HG03175 (cell line): ENCODE measurements at regions not wholly inside any gene's neighbourhood (a gene's known extent, or its start where the extent isn't known, plus 50 kb on each side); places are given as distances from the start of the nearest gene placed in this dataset.
A peak's percentile ranks its signal among the peaks of the same experiment; 100 is the strongest.

ENCODE experiments used
- ATAC-seq: cut with Tn5 transposase; IDR thresholded peaks from one replicate; pipeline ENCODE4 v1.9.1; 2021; ENCODE audit warnings: mild to moderate bottlenecking, moderate library complexity; ENCODE audit not compliant: unreplicated experiment

DNA sequence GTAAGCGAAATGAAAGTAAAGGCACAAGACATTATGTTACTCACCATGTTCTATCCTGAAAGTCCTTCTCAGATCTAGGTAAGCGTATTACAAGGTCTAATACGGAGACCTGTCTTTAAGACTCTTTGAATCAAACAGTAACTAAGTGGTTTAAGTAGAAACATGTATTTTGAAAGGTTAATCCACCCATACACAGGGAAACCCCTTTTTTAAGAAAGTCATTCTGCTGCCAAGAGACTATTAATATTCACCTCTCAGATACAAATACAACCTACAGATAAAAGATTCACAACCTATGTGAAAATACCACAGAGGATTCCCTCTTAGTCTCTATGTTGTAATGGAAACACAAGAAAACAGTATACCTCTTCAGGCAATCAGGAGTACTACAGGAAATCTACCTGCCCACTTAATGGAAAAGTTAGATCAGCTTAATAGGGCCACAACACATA lies 63.2 kb upstream of the TNIP3 start:
- peak; percentile 85 for ATAC-seq

GRCh38 chr4:121226362-121226761 lies 62.2 kb upstream of the TNIP3 start:
- no peak for ATAC-seq

- peak; percentile 32 for ATAC-seq
Observed at GRCh38 chr4:121221608-121222007, 57.5 kb upstream of the TNIP3 start.

DNA sequence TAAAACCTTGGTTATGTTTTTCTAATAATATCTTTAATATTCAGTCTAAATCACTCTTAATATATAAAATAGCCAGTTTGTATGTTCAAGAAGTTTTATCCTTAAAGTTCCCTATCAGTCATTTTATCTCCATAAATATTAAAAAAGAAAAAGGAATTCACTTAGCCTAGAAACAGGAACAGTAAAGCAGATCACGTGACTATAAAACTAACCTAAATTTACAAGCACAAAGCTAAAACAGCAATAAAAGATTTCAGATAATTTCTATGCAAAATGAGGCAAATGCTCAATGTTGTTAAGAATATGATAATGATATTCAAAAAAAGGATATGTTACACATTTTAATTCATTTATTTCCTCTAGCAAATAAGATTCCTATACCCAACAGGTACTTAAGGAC lies 57.1 kb upstream of the TNIP3 start:
- no peak for ATAC-seq

GRCh38 chr4:121220698-121221097 lies 56.6 kb upstream of the TNIP3 start:
- no peak for ATAC-seq

GRCh38 chr4:121219227-121219626 lies 55.1 kb upstream of the TNIP3 start:
- no peak for ATAC-seq

DNA sequence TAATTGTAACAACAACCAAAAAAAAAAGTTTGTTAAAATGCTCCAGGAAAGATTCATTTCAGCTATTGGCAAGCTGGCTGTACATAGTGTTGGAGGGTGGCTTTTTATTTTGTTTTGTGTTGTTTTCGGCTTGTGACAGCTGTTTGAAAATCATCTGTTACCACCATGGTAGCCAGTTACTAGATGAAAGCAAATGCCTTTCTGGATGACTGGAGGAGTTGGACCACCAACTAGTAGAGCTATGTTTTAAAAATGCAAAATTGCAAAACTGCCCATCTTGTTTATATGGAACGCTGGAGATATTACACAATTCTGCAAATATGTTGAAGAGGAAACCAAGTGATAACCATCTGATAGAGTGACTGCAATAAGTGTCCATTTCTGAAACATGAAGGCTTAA lies 53.2 kb upstream of the TNIP3 start:
- no peak for ATAC-seq

GRCh38 chr4:121216461-121216860 lies 52.3 kb upstream of the TNIP3 start:
- no peak for ATAC-seq

GRCh38 chr4:121213940-121214339 lies 49.8 kb upstream of the TNIP3 start:
- ATAC-seq, result no peak
